Breast epithelium (tissue), 3 donors: ENCODE measurements at regions not wholly inside any gene's neighbourhood (a gene's known extent, or its start where the extent isn't known, plus 50 kb on each side); places are given as distances from the start of the nearest gene placed in this dataset.

Source experiments
- CTCF ChIP-seq, 3 donors: fragments of 450-650 bp; IDR thresholded peaks; one replicate each; pipeline ENCODE4 v1.5.1; 2016 to 2017; ENCODE audit warnings: antibody characterized with exemption in 3 of 3, mild to moderate bottlenecking in 3 of 3, moderate library complexity in 3 of 3
- POLR2A ChIP-seq: fragments of 450-650 bp; IDR thresholded peaks from one replicate; pipeline ENCODE4 v1.6.1; 2016; ENCODE audit warnings: antibody characterized with exemption, mild to moderate bottlenecking, moderate library complexity
- POLR2AphosphoS5 ChIP-seq, 3 donors: sonication (generic); formaldehyde crosslinking; IDR thresholded peaks; one replicate each; pipeline ENCODE4 v1.6.1; 2017; ENCODE audit warnings: antibody characterized with exemption in 3 of 3

GRCh38 chr18:60784161-60784560, 411.6 kb upstream of the MC4R start:
- TF ChIP-seq CTCF (IDR thresholded peaks at IDR 0.05) (no peak), POLR2AphosphoS5 (IDR thresholded peaks at IDR 0.05) (no peak), POLR2A (no peak)
